Liver (tissue), 8 donors: ENCODE measurements at regions not wholly inside any gene's neighbourhood (a gene's known extent, or its start where the extent isn't known, plus 50 kb on each side); places are given as distances from the start of the nearest gene placed in this dataset.

Experiments used
- DNase-seq: peaks from one replicate; pipeline ENCODE4 v3.0.0-alpha.2; 2017; ENCODE audit warnings: low spot score
- H3K27ac ChIP-seq, 2 donors: one replicate each; pipeline ENCODE4 v1.7.0; 2013; ENCODE audit warnings: inconsistent platforms in 2 of 2, low read length in 2 of 2, control low read depth in 1 of 2, low read depth in 1 of 2, mild to moderate bottlenecking in 1 of 2
- H3K27me3 ChIP-seq, 4 donors: one replicate each; pipeline versions ENCODE4 v1.6.1 to v1.7.0; 2013; ENCODE audit warnings: low read length in 3 of 4, inconsistent platforms in 1 of 4, mild to moderate bottlenecking in 1 of 4, moderate library complexity in 1 of 4; ENCODE audit not compliant: control insufficient read depth in 4 of 4, insufficient read depth in 4 of 4
- H3K36me3 ChIP-seq, 4 donors: one replicate each; pipeline versions ENCODE4 v1.6.1 to v1.7.0; 2013; ENCODE audit warnings: low read length in 3 of 4, mild to moderate bottlenecking in 3 of 4, low read depth in 1 of 4, moderate library complexity in 1 of 4; ENCODE audit not compliant: control insufficient read depth in 4 of 4, insufficient read depth in 3 of 4
- H3K4me1 ChIP-seq, 4 donors: one replicate each; pipeline versions ENCODE4 v1.6.1 to v1.7.0; 2013; ENCODE audit warnings: low read length in 3 of 4, mild to moderate bottlenecking in 3 of 4, moderate library complexity in 1 of 4; ENCODE audit not compliant: control insufficient read depth in 4 of 4, insufficient read depth in 4 of 4
- H3K4me3 ChIP-seq, 3 donors: one replicate each; pipeline versions ENCODE4 v1.6.1 to v1.7.0; 2013; ENCODE audit warnings: low read length in 3 of 3, control low read depth in 1 of 3, low read depth in 1 of 3, mild to moderate bottlenecking in 1 of 3
- H3K9ac ChIP-seq, 2 donors: one replicate each; pipeline ENCODE4 v1.7.0; 2013; ENCODE audit warnings: low read length in 2 of 2, mild to moderate bottlenecking in 2 of 2, moderate library complexity in 2 of 2, control low read depth in 1 of 2, low read depth in 1 of 2
- H3K9me3 ChIP-seq, 4 donors: one replicate each; pipeline versions ENCODE4 v1.6.1 to v1.7.0; 2013; ENCODE audit warnings: low read length in 3 of 4; ENCODE audit not compliant: control insufficient read depth in 4 of 4
- EGR1 ChIP-seq, 2 donors: IDR thresholded peaks; 2 replicates each; pipeline ENCODE4 v1.6.1; 2016 to 2018; ENCODE audit warnings: antibody characterized with exemption in 2 of 2, low read depth in 2 of 2
- FOXA1 ChIP-seq: IDR thresholded peaks from 2 replicates; pipeline ENCODE4 v1.6.1; 2016; ENCODE audit warnings: antibody characterized with exemption
- FOXA2 ChIP-seq: IDR thresholded peaks from 2 replicates; pipeline ENCODE4 v1.6.1; 2016; ENCODE audit warnings: antibody characterized with exemption
- GABPA ChIP-seq, 2 donors: IDR thresholded peaks in 1 of 2; conservative IDR thresholded peaks in 1 of 2; 2 replicates each; pipeline ENCODE4 v1.6.1; 2016; ENCODE audit warnings: antibody characterized with exemption in 2 of 2, mild to moderate bottlenecking in 1 of 2, moderate library complexity in 1 of 2
- HNF4A ChIP-seq, 2 donors: conservative IDR thresholded peaks; 2 replicates each; pipeline ENCODE4 v1.6.1; 2016; ENCODE audit warnings: antibody characterized with exemption in 2 of 2, mild to moderate bottlenecking in 2 of 2
- HNF4G ChIP-seq: IDR thresholded peaks from 2 replicates; pipeline ENCODE4 v1.6.1; 2016; ENCODE audit warnings: antibody characterized with exemption
- JUND ChIP-seq, 2 donors: IDR thresholded peaks; 2 replicates each; pipeline ENCODE4 v1.6.1; 2016; ENCODE audit warnings: antibody characterized with exemption in 2 of 2
- MAX ChIP-seq: IDR thresholded peaks from 2 replicates; pipeline ENCODE4 v1.6.1; 2016; ENCODE audit warnings: antibody characterized with exemption
- NR2F2 ChIP-seq: IDR thresholded peaks from 2 replicates; pipeline ENCODE4 v1.6.1; 2016; ENCODE audit warnings: antibody characterized with exemption
- RAD21 ChIP-seq, 2 donors: IDR thresholded peaks; 2 replicates each; pipeline ENCODE4 v1.6.1; 2016; ENCODE audit warnings: antibody characterized with exemption in 2 of 2, mild to moderate bottlenecking in 2 of 2
- REST ChIP-seq: IDR thresholded peaks from 2 replicates; pipeline ENCODE4 v1.6.1; 2016; ENCODE audit warnings: antibody characterized with exemption, mild to moderate bottlenecking
- SP1 ChIP-seq: IDR thresholded peaks from 2 replicates; pipeline ENCODE4 v1.6.1; 2018; ENCODE audit warnings: antibody characterized with exemption, mild to moderate bottlenecking
- TAF1 ChIP-seq: conservative IDR thresholded peaks from 2 replicates; pipeline ENCODE4 v1.6.1; 2016; ENCODE audit warnings: antibody characterized with exemption, mild to moderate bottlenecking
- WGBS: extraction: QIAGEN DNeasy Blood & Tissue Kit; methylation state at CpG from one replicate; pipeline ENCODE4 v1.1.7; 2013; 5-methylcytosine and 5-hydroxymethylcytosine counted together
- TF ChIP-seq, protein P1 (sequence below): IDR thresholded peaks from 2 replicates; pipeline ENCODE4 v1.6.1; 2016; ENCODE audit warnings: antibody characterized with exemption
- TF ChIP-seq, protein P2 (sequence below): IDR thresholded peaks from 2 replicates; pipeline ENCODE4 v1.6.1; 2016; ENCODE audit warnings: antibody characterized with exemption
- TF ChIP-seq, protein P3 (sequence below): fragments of 150-350 bp; IDR thresholded peaks from 2 replicates; pipeline ENCODE4 v1.5.1; 2017; ENCODE audit warnings: improper control_type of control experiment, low read depth, low read length; ENCODE audit not compliant: missing input control
- donor health status: healthy.
- donor health status: healthy.
- donor health status: healthy.
- donor health status: healthy.
- donor health status: healthy.

DNA sequence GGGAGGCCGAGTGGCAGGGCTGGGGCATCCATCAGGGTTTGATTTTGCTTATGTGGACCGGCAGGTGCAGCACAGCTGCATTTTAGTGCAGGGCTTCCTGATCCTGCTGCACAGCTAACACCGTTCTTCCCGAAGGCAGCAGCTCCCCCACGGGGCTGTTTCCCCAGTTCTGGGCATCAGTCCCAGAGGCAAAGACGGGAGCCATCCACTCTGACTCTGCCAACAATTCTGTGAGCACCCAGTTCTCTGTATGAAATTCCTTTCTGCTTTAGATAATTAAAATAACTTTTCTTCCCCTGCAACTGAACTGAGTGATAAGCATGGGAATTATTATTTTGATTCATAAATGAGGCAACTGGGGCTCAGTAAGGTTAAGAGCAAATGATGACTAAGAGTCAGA, 262.9 kb upstream of the ATP10A start:
- Histone ChIP-seq H3K36me3 (no peaks in the 10 kb centered on the region), H3K9ac (no peak overlapping the region), H3K27me3 (no peaks in the 10 kb centered on the region), H3K4me1 (no peaks in the 10 kb centered on the region), H3K4me3 (no peak overlapping the region), H3K9me3 (no peaks in the 10 kb centered on the region), H3K27ac (no peak overlapping the region)
- TF ChIP-seq HNF4A (conservative IDR thresholded peaks at IDR 0.05) (no peak), HNF4G (no peak), FOXA2 (no peak), SP1 (no peak), TAF1 (no peak), MAX (no peak), JUND (IDR thresholded peaks at IDR 0.05) (no peak), REST (no peak)
- TF ChIP-seq, protein P1, sequence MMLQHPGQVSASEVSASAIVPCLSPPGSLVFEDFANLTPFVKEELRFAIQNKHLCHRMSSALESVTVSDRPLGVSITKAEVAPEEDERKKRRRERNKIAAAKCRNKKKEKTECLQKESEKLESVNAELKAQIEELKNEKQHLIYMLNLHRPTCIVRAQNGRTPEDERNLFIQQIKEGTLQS: no peak
- TF ChIP-seq, protein P2, sequence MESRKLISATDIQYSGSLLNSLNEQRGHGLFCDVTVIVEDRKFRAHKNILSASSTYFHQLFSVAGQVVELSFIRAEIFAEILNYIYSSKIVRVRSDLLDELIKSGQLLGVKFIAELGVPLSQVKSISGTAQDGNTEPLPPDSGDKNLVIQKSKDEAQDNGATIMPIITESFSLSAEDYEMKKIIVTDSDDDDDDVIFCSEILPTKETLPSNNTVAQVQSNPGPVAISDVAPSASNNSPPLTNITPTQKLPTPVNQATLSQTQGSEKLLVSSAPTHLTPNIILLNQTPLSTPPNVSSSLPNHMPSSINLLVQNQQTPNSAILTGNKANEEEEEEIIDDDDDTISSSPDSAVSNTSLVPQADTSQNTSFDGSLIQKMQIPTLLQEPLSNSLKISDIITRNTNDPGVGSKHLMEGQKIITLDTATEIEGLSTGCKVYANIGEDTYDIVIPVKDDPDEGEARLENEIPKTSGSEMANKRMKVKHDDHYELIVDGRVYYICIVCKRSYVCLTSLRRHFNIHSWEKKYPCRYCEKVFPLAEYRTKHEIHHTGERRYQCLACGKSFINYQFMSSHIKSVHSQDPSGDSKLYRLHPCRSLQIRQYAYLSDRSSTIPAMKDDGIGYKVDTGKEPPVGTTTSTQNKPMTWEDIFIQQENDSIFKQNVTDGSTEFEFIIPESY: no peak
- TF ChIP-seq, protein P3, sequence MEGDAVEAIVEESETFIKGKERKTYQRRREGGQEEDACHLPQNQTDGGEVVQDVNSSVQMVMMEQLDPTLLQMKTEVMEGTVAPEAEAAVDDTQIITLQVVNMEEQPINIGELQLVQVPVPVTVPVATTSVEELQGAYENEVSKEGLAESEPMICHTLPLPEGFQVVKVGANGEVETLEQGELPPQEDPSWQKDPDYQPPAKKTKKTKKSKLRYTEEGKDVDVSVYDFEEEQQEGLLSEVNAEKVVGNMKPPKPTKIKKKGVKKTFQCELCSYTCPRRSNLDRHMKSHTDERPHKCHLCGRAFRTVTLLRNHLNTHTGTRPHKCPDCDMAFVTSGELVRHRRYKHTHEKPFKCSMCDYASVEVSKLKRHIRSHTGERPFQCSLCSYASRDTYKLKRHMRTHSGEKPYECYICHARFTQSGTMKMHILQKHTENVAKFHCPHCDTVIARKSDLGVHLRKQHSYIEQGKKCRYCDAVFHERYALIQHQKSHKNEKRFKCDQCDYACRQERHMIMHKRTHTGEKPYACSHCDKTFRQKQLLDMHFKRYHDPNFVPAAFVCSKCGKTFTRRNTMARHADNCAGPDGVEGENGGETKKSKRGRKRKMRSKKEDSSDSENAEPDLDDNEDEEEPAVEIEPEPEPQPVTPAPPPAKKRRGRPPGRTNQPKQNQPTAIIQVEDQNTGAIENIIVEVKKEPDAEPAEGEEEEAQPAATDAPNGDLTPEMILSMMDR: no peak
- DNase-seq: no peak
- WGBS: 62% methylated on average over 6 of the region's 6 CpGs

DNA sequence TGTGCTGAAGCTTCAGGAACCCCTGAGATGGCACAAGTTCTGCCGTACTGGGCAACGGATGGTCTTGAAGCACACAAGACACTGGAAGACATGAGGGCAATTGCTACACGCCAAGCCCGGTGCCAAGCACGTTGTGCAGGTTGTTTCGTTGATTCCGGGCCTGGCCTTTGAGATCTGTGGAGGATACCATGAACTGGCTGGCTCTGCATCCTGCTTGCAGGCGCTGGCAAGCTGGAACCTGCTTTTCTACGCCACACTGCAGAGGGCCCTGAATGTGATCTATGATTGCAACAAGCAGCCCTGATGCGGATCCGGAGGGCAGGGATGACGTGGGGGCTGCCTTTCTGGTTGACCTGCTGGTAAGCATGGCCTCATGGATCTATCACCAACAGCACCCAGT, 262.5 kb upstream of the ATP10A start:
- H3K9ac ChIP-seq: no peak overlapping the region
- no peaks in the 10 kb centered on the region for H3K4me1 ChIP-seq
- no peak for TF ChIP-seq HNF4G
- TF ChIP-seq EGR1 (IDR thresholded peaks at IDR 0.05; ENCODE audit: low read depth in 2 of 2): no peak
- TF ChIP-seq RAD21 (IDR thresholded peaks at IDR 0.05): no peak
- TF ChIP-seq MAX: no peak
- TF ChIP-seq, protein P1: no peak
- no peak for TF ChIP-seq GABPA (IDR thresholded peaks at IDR 0.05 in 1 of 2, conservative IDR thresholded peaks at IDR 0.05 in 1 of 2)
- TF ChIP-seq, protein P2: no peak
- TF ChIP-seq REST: no peak
- TF ChIP-seq FOXA2: no peak
- TF ChIP-seq FOXA1: no peak
- TF ChIP-seq HNF4A (conservative IDR thresholded peaks at IDR 0.05): no peak
- TF ChIP-seq SP1: no peak
- no peak for TF ChIP-seq NR2F2
- no peaks in the 10 kb centered on the region for H3K9me3 ChIP-seq
- DNase-seq: no peak
- no peaks in the 10 kb centered on the region for H3K36me3 ChIP-seq
- H3K4me3 ChIP-seq: no peak overlapping the region
- H3K27me3 ChIP-seq: no peaks in the 10 kb centered on the region
- WGBS: 85% methylated on average over 12 of the region's 12 CpGs
- H3K27ac ChIP-seq: no peak overlapping the region
